HEK293 (cell line): ENCODE measurements at regions not wholly inside any gene's neighbourhood (a gene's known extent, or its start where the extent isn't known, plus 50 kb on each side); places are given as distances from the start of the nearest gene placed in this dataset.

Experiments used
- CTCF ChIA-PET: fragments of 350-600 bp; formaldehyde crosslinking; extraction: SDS; loops from one replicate; lab custom pipeline; 2021; ENCODE audit warnings: antibody characterized with exemption; lab: Yijun Ruan, JAX
- POLR2A ChIA-PET: fragments of 300-600 bp; formaldehyde crosslinking; extraction: SDS; loops from one replicate; lab custom pipeline; 2020; ENCODE audit warnings: antibody characterized with exemption, inconsistent platforms; lab: Yijun Ruan, JAX
- H3K27ac ChIP-seq: fragments of 200-500 bp; sonication (Bioruptor generic); 2 replicates; pipeline ENCODE4 v1.5.1; 2014; ENCODE audit warnings: low read depth, low read length, control low read depth, inconsistent platforms; ENCODE audit errors: extremely low read depth
- H3K36me3 ChIP-seq, 2 experiments: fragments of 200-500 bp in 1 of 2; sonication (Bioruptor generic) in 1 of 2; 1 replicate in 1 of 2; 2 replicates in 1 of 2; pipeline ENCODE4 v1.5.1; 2014 to 2017; ENCODE audit warnings: inconsistent platforms in 2 of 2, low read length in 2 of 2; ENCODE audit not compliant: control insufficient read depth in 2 of 2, insufficient read depth in 1 of 2
- H3K4me1 ChIP-seq: fragments of 200-500 bp; sonication (Bioruptor generic); 2 replicates; pipeline ENCODE4 v1.5.1; 2014; ENCODE audit warnings: mild to moderate bottlenecking, low read length, inconsistent platforms; ENCODE audit not compliant: control insufficient read depth, insufficient read depth
- H3K4me3 ChIP-seq: 2 replicates; pipeline ENCODE4 v1.5.1; 2011; ENCODE audit warnings: low read depth, mild to moderate bottlenecking, control low read depth, low read length, moderate library complexity
- H3K9me3 ChIP-seq: fragments of 200-500 bp; sonication (Bioruptor generic); 2 replicates; pipeline ENCODE4 v1.5.1; 2014; ENCODE audit warnings: low read depth, low read length, inconsistent platforms; ENCODE audit not compliant: control insufficient read depth, insufficient read depth
- ATF2 ChIP-seq: fragments of 450-650 bp; formaldehyde crosslinking; IDR thresholded peaks from 2 replicates; pipeline ENCODE4 v1.5.1; 2016; ENCODE audit warnings: missing biosample characterization, missing genetic modification characterization, low read depth
- BCL11B ChIP-seq: fragments of 450-650 bp; formaldehyde crosslinking; IDR thresholded peaks from 2 replicates; pipeline ENCODE4 v1.5.1; 2016; ENCODE audit warnings: low read depth, missing biosample characterization, missing genetic modification characterization
- BCL6B ChIP-seq: fragments of 450-650 bp; formaldehyde crosslinking; IDR thresholded peaks from 2 replicates; pipeline ENCODE4 v1.5.1; 2017; ENCODE audit warnings: missing biosample characterization, missing genetic modification characterization
- GLIS1 ChIP-seq: fragments of 450-650 bp; formaldehyde crosslinking; IDR thresholded peaks from 2 replicates; pipeline ENCODE4 v1.5.1; 2016; ENCODE audit warnings: missing biosample characterization, missing genetic modification characterization
- IKZF3 ChIP-seq: fragments of 450-650 bp; IDR thresholded peaks from 2 replicates; pipeline ENCODE4 v1.5.0; 2018; ENCODE audit warnings: missing biosample characterization, mild to moderate bottlenecking, missing genetic modification characterization, moderate library complexity
- OSR2 ChIP-seq: fragments of 450-650 bp; formaldehyde crosslinking; IDR thresholded peaks from 2 replicates; pipeline ENCODE4 v1.5.1; 2016; ENCODE audit warnings: missing biosample characterization, missing genetic modification characterization
- TSHZ1 ChIP-seq: fragments of 450-650 bp; formaldehyde crosslinking; IDR thresholded peaks from 2 replicates; pipeline ENCODE4 v1.5.1; 2016; ENCODE audit warnings: missing biosample characterization, missing genetic modification characterization, borderline replicate concordance
- ZBTB21 ChIP-seq: fragments of 450-650 bp; formaldehyde crosslinking; IDR thresholded peaks from 2 replicates; pipeline ENCODE4 v1.5.1; 2017; ENCODE audit warnings: missing biosample characterization, missing genetic modification characterization
- ZBTB48 ChIP-seq: fragments of 450-650 bp; formaldehyde crosslinking; IDR thresholded peaks from 2 replicates; pipeline ENCODE4 v1.5.1; 2016; ENCODE audit warnings: missing biosample characterization, missing genetic modification characterization
- ZBTB8A ChIP-seq: fragments of 450-650 bp; formaldehyde crosslinking; IDR thresholded peaks from 2 replicates; pipeline ENCODE4 v1.5.1; 2016; ENCODE audit warnings: missing biosample characterization, missing genetic modification characterization
- ZNF155 ChIP-seq: fragments of 450-650 bp; formaldehyde crosslinking; IDR thresholded peaks from 2 replicates; pipeline ENCODE4 v1.5.1; 2016; ENCODE audit warnings: missing biosample characterization, missing genetic modification characterization
- ZNF169 ChIP-seq: fragments of 450-650 bp; formaldehyde crosslinking; IDR thresholded peaks from 2 replicates; pipeline ENCODE4 v1.5.1; 2016; ENCODE audit warnings: missing biosample characterization, missing genetic modification characterization
- ZNF223 ChIP-seq: fragments of 450-650 bp; formaldehyde crosslinking; IDR thresholded peaks from 2 replicates; pipeline ENCODE4 v1.5.1; 2016; ENCODE audit warnings: missing biosample characterization, missing genetic modification characterization
- ZNF324 ChIP-seq: fragments of 450-650 bp; formaldehyde crosslinking; IDR thresholded peaks from 2 replicates; pipeline ENCODE4 v1.5.1; 2016; ENCODE audit warnings: missing biosample characterization, missing genetic modification characterization
- ZNF449 ChIP-seq: fragments of 450-650 bp; formaldehyde crosslinking; IDR thresholded peaks from 2 replicates; pipeline ENCODE4 v1.5.1; 2017; ENCODE audit warnings: missing biosample characterization, mild to moderate bottlenecking, missing genetic modification characterization, moderate library complexity
- ZNF473 ChIP-seq: fragments of 450-650 bp; formaldehyde crosslinking; IDR thresholded peaks from 2 replicates; pipeline ENCODE4 v1.5.1; 2017; ENCODE audit warnings: missing biosample characterization, missing genetic modification characterization
- ZNF488 ChIP-seq: fragments of 450-650 bp; formaldehyde crosslinking; IDR thresholded peaks from 2 replicates; pipeline ENCODE4 v1.5.1; 2016; ENCODE audit warnings: missing biosample characterization, missing genetic modification characterization
- ZNF549 ChIP-seq: fragments of 450-650 bp; IDR thresholded peaks from 2 replicates; pipeline ENCODE4 v1.5.1; 2018; ENCODE audit warnings: missing biosample characterization, missing genetic modification characterization, mild to moderate bottlenecking, inconsistent platforms, moderate library complexity
- ZNF555 ChIP-seq: fragments of 450-650 bp; formaldehyde crosslinking; conservative IDR thresholded peaks from 2 replicates; pipeline ENCODE4 v1.5.1; 2017; ENCODE audit warnings: missing biosample characterization, mild to moderate bottlenecking, missing genetic modification characterization, inconsistent platforms
- ZNF654 ChIP-seq: fragments of 450-650 bp; formaldehyde crosslinking; IDR thresholded peaks from 2 replicates; pipeline ENCODE4 v1.5.1; 2016; ENCODE audit warnings: low read depth, missing biosample characterization, missing genetic modification characterization
- ZNF785 ChIP-seq: fragments of 450-650 bp; formaldehyde crosslinking; IDR thresholded peaks from 2 replicates; pipeline ENCODE4 v1.5.1; 2016; ENCODE audit warnings: missing biosample characterization, missing genetic modification characterization
- ZNF792 ChIP-seq: fragments of 450-650 bp; formaldehyde crosslinking; IDR thresholded peaks from 2 replicates; pipeline ENCODE4 v1.5.1; 2016; ENCODE audit warnings: missing biosample characterization, missing genetic modification characterization
- ZSCAN18 ChIP-seq: fragments of 450-650 bp; formaldehyde crosslinking; IDR thresholded peaks from 2 replicates; pipeline ENCODE4 v1.5.1; 2016; ENCODE audit warnings: missing biosample characterization, missing genetic modification characterization
- ZSCAN30 ChIP-seq: fragments of 450-650 bp; IDR thresholded peaks from 2 replicates; pipeline ENCODE4 v1.5.1; 2018; ENCODE audit warnings: missing biosample characterization, mild to moderate bottlenecking, missing genetic modification characterization, moderate library complexity
- ZSCAN4 ChIP-seq: fragments of 450-650 bp; formaldehyde crosslinking; IDR thresholded peaks from 2 replicates; pipeline ENCODE4 v1.5.1; 2017; ENCODE audit warnings: missing biosample characterization, missing genetic modification characterization

GRCh38 chr5:34539183-34539582 lies 116.9 kb upstream of the RAI14 start:
- Histone ChIP-seq H3K9me3 (no peaks in the 10 kb centered on the region), H3K4me1 (no peaks in the 10 kb centered on the region; the same call in 1 of the 2 replicates), H3K36me3 (no peaks in the 10 kb centered on the region), H3K4me3 (no peak overlapping the region), H3K27ac (no peak overlapping the region)
- ChIA-PET POLR2A (interaction anchor here (0.5 kb wide), 1 partner anchor 27 kb away, joined by 7 read pairs; no protein-coding TSS in a partner anchor), CTCF (interaction anchor here (0.7 to 1.9 kb wide), 7 partner anchors 12 to 1540 kb away, joined by 3 to 8 read pairs (median 4); no protein-coding TSS in a partner anchor)
- TF ChIP-seq ZNF549 (tag by site-specific recombination) (no peak), OSR2 (tag by site-specific recombination) (no peak), ZSCAN30 (no peak), ZBTB21 (tag by site-specific recombination) (no peak), ZNF792 (tag by site-specific recombination) (no peak), ATF2 (no peak), ZNF488 (no peak), GLIS1 (tag by site-specific recombination) (no peak), ZSCAN18 (no peak), ZNF785 (no peak)

GRCh38 chr5:34541067-34541466 lies 115.1 kb upstream of the RAI14 start:
- CTCF ChIA-PET, result no interaction called here
- Histone ChIP-seq H3K9me3 (no peaks in the 10 kb centered on the region), H3K27ac (no peak overlapping the region), H3K4me3 (no peak overlapping the region), H3K36me3 (no peaks in the 10 kb centered on the region), H3K4me1 (no peaks in the 10 kb centered on the region; the same call in 1 of the 2 replicates)
- POLR2A ChIA-PET, result no interaction called here
- TF ChIP-seq TSHZ1 (tag by site-specific recombination) (no peak), ZNF324 (no peak), ZNF155 (tag by site-specific recombination) (no peak), ZNF223 (no peak), GLIS1 (tag by site-specific recombination) (no peak), ZNF473 (tag by site-specific recombination) (no peak), ZBTB8A (tag by site-specific recombination) (no peak), ZNF169 (tag by site-specific recombination) (no peak), ZSCAN4 (tag by site-specific recombination) (no peak), BCL11B (tag by site-specific recombination) (no peak), ZNF785 (no peak), BCL6B (tag by site-specific recombination) (no peak), ZNF555 (tag by site-specific recombination) (no peak), IKZF3 (tag by site-specific recombination) (no peak), ZBTB48 (tag by site-specific recombination) (no peak), ZNF654 (tag by site-specific recombination) (no peak), ZNF449 (tag by site-specific recombination) (no peak)
